ENCODE measurements at regions not wholly inside any gene's neighbourhood (a gene's known extent, or its start where the extent isn't known, plus 50 kb on each side); places are given as distances from the start of the nearest gene placed in this dataset.

DNA sequence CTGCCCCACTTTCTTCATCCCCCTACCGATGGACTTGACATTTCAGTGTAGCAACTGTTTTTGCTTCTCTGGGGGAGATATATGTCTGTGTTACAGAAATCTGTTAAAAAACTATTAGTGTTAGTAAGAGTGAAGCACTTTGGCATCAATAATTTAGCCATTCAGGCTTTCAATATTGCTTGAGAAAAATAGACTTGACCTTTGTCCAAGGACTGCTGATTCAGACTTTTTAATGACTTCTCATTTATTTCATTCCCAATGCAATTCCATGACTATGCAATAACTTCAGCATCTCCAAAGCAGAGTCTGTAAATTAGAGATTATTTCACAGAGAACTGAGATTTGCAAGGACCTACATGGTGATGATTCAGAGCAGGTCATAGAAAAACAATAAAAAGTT is 104.1 kb upstream of the SPEF2 start:
- TF ChIP-seq POLR2AphosphoS5 (IDR thresholded peaks at IDR 0.05) (no peak), CTCF (IDR thresholded peaks at IDR 0.05) (no peak)
